Astrocyte (in vitro differentiated cells and primary cell): ENCODE measurements at regions not wholly inside any gene's neighbourhood (a gene's known extent, or its start where the extent isn't known, plus 50 kb on each side); places are given as distances from the start of the nearest gene placed in this dataset.

Experiments
- CTCF ChIP-seq: IDR thresholded peaks from 2 replicates; pipeline ENCODE4 v1.5.1; 2011; ENCODE audit warnings: low read depth, mild to moderate bottlenecking, inconsistent platforms, low read length, moderate library complexity; ENCODE audit not compliant: insufficient read depth
- EZH2 ChIP-seq: IDR thresholded peaks from 2 replicates; pipeline ENCODE4 v1.6.1; 2012; ENCODE audit warnings: mild to moderate bottlenecking, low read length, inconsistent platforms; ENCODE audit not compliant: insufficient read depth

- TF ChIP-seq CTCF (no peak), EZH2 (no peak)
Observed at GRCh38 chr4:89661173-89661899, 175.6 kb downstream of the SNCA start.
